ENCODE measurements at regions not wholly inside any gene's neighbourhood (a gene's known extent, or its start where the extent isn't known, plus 50 kb on each side); places are given as distances from the start of the nearest gene placed in this dataset.

DNA sequence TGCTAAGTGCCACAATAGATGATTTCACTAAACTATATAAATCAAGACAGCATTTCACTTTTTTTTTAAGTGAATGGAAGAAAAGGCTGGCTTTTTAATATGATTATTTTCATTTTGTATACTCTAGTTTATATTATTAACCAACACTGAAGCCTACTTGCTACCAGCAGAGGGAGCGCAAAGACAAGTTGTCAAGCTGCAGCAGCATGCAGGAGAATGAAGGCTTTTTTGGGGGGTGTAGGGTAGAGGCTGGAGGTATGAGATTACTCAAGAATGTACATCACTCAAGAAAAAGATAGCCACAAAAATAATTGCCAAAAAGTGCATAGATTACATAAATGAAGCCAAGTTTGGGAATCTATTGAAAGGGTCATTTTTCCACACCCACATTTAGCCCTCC, 519.5 kb downstream of the FGF13 start:
- TF ChIP-seq, protein P1, sequence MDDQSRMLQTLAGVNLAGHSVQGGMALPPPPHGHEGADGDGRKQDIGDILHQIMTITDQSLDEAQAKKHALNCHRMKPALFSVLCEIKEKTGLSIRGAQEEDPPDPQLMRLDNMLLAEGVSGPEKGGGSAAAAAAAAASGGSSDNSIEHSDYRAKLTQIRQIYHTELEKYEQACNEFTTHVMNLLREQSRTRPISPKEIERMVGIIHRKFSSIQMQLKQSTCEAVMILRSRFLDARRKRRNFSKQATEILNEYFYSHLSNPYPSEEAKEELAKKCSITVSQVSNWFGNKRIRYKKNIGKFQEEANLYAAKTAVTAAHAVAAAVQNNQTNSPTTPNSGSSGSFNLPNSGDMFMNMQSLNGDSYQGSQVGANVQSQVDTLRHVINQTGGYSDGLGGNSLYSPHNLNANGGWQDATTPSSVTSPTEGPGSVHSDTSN (IDR thresholded peaks at IDR 0.05): no peak
- TF ChIP-seq, protein P2, sequence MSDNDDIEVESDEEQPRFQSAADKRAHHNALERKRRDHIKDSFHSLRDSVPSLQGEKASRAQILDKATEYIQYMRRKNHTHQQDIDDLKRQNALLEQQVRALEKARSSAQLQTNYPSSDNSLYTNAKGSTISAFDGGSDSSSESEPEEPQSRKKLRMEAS (IDR thresholded peaks at IDR 0.05): no peak

Measured in A549 (cell line).